ENCODE measurements at regions not wholly inside any gene's neighbourhood (a gene's known extent, or its start where the extent isn't known, plus 50 kb on each side); places are given as distances from the start of the nearest gene placed in this dataset.

DNA sequence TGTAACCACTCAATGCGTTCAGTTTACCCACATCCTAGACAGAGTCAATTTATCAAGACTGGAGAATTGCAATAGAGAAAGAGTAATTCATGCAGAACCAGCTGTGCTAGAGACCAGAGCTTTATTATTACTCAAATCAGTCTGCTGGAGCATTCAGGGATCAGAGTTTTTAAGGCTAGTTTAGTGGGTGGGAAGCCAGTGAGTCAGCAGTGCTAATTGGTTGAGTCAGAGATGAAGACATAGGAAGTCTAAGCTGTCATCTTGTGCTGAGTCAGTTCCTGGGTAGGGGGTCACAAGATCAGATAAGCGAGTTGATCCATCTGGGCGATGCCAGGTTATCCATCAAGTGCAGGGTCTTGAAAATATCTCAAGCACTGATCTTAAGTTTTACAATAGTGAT lies 499.6 kb downstream of the MRPL39 start:
- no peak for TF ChIP-seq CTCF (IDR thresholded peaks at IDR 0.05; ENCODE audit: low read depth, low read length, missing control alignments)
- in situ Hi-C loops (cut with HindIII; ENCODE audit: low sequenced_read_pairs), result no loop called here
- no peak overlapping the region for H3K4me3 ChIP-seq (ENCODE audit: low read depth, low read length)
- DNase-seq (ENCODE audit: low read depth), result peak; percentile 90

DNA sequence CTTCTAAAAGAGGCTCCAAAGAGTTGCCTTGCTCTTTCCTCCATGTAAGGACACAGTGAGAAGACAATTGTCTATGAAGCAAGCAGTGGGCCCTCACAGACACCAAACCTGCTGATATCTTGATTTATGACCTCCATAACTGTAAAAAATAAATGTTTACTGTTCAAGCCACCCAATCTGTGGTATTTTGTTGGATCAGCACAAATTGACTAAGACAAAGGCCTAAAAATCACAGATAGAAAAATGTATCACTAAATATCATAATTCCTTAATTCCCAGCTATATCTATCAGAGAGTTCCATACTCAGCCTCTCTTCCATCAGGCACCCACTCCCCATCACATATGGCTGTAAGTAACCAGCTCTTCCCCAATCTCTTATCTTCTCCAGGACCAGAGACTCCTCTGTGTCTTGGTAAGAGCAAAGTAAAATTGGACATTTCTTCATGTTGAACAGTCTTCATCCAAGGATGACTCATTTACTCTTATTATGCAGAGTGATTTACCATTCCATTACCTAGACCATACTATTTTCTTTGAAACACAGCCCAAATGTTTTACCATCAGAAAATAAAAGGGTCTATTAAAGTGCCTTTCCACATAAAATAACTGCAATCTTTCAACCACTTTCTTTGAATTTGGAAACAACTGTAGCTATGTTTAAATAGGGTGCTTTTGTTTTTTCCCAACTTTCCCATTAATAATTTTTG lies 503.6 kb downstream of the MRPL39 start:
- no peak for TF ChIP-seq CTCF (IDR thresholded peaks at IDR 0.05; ENCODE audit: low read depth, low read length, missing control alignments)
- no peak overlapping the region for H3K4me3 ChIP-seq (ENCODE audit: low read depth, low read length)
- in situ Hi-C loops (cut with HindIII; ENCODE audit: low sequenced_read_pairs), result no loop called here
- peak; percentile 73 for DNase-seq (ENCODE audit: low read depth)

DNA sequence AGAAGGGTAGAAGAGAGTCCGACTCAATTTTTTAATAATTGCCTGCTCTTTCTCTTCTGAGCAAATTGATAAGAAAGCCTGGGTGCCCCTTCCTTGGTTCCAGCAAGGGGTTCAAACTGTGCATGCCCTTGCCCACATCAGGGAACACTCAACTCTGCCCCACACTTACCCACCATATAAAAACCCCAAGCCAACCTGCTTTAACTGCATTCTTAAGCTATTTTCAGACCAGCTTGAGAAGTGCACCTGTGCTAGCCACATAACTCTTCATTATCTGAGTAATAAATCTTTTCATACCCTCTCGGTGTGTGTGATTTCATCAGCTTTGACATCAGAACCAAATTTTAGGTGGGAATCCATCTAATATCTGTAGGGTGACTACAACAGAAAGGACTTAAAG lies 509.6 kb downstream of the MRPL39 start:
- DNase-seq (ENCODE audit: low read depth), result no peak

DNA sequence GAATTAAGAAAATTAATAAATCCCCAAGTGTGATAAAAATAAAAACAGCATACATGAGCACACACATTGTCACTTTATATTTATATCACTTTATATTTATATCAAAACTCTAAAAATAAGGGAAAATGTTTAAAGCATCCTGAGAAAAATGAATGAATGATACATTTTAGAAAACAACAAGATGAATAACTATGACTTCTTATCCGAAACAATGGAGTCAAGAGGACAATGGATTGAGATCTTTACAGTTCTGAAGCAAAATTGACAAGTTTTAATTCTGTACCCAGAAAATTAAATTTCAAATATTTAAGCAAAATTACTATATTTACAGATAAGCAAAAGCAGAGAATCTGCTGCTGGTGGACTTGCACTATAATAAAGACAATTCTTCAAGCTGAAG lies 512.6 kb downstream of the MRPL39 start:
- DNase-seq (ENCODE audit: low read depth), result no peak
- in situ Hi-C loops (cut with HindIII; ENCODE audit: low sequenced_read_pairs), result no loop called here
- no peak overlapping the region for H3K4me3 ChIP-seq (ENCODE audit: low read depth, low read length)
- no peak for TF ChIP-seq CTCF (IDR thresholded peaks at IDR 0.05; ENCODE audit: low read depth, low read length, missing control alignments)

More for the DNA sequence above, 509.6 kb downstream of the MRPL39 start:
- H3K4me3 ChIP-seq (ENCODE audit: low read depth, low read length), result no peak overlapping the region
- TF ChIP-seq CTCF (IDR thresholded peaks at IDR 0.05; ENCODE audit: low read depth, low read length, missing control alignments), result no peak
- in situ Hi-C loops (cut with HindIII; ENCODE audit: low sequenced_read_pairs), result no loop called here

- no peak for DNase-seq (ENCODE audit: low read depth)
- H3K4me3 ChIP-seq (ENCODE audit: low read depth, low read length), result no peak overlapping the region
- in situ Hi-C loops (cut with HindIII; ENCODE audit: low sequenced_read_pairs), result no loop called here
- TF ChIP-seq CTCF (IDR thresholded peaks at IDR 0.05; ENCODE audit: low read depth, low read length, missing control alignments), result no peak
Observed at GRCh38 chr21:25092441-25093011, 514.8 kb downstream of the MRPL39 start.

DNA sequence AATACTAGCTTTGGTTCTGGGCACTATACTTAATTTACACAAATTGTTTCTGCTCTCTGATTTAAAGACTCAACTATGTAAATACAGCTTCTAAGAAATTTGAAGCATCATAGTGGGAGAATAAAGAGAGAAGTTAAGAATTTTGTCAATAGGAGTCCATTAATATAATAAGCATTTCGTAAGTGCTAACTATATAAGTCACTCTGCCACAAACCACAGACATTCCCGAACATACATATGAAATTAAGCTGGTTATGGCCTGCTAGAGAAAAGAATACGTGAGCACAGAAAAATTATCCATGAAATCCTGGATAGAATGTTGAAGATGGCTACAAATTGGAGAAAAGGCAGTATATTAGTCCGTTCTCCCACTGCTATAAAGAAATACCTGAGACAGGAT lies 526.2 kb downstream of the MRPL39 start:
- in situ Hi-C loops (cut with HindIII; ENCODE audit: low sequenced_read_pairs), result no loop called here
- no peak overlapping the region for H3K4me3 ChIP-seq (ENCODE audit: low read depth, low read length)
- peak; percentile 63 for DNase-seq (ENCODE audit: low read depth)
- TF ChIP-seq CTCF (IDR thresholded peaks at IDR 0.05; ENCODE audit: low read depth, low read length, missing control alignments), result no peak
